Superior temporal gyrus (tissue), 1 donor: ENCODE measurements at regions not wholly inside any gene's neighbourhood (a gene's known extent, or its start where the extent isn't known, plus 50 kb on each side); places are given as distances from the start of the nearest gene placed in this dataset.
"Not testable (repeated sequence)": the region's sequence is repeated elsewhere in the genome, so short reads cannot be mapped to it uniquely, and the experiment has no call there.

ENCODE experiments used
- DNase-seq: peaks from one replicate; pipeline ENCODE4 v3.0.0-alpha.2; 2016; ENCODE audit errors: extremely low spot score

- no peak for DNase-seq
These were observed 86.8 kb downstream of the NDUFA12 start for GRCh38 chr12:94916663-94917062.

- DNase-seq: no peak
These were observed 93.8 kb downstream of the NDUFA12 start for GRCh38 chr12:94909663-94910062.

GRCh38 chr12:94905749-94906148, 97.7 kb downstream of the NDUFA12 start:
- not testable (repeated sequence) for DNase-seq

DNA sequence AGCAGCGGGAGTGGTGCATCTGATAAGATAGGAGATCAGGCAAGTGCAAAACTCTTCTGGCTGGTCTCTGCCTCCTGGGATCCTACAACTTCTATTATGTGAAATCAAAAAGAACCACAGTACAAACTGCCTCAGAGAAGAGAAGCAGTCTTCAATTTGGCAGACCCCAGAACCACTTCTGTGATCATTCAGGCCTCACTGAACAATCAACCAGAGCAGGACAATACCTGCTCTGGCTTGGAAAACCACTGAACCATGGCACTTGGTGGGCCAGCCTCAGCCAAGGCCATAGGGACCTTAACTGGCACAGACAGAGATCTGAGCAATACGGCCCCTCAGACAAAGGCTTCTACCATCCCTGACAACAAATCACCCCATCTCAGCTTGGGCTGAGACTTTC, 103.0 kb downstream of the NDUFA12 start:
- no peak for DNase-seq

GRCh38 chr12:94898388-94898787, 105.1 kb downstream of the NDUFA12 start:
- no peak for DNase-seq

- no peak for DNase-seq
These were observed 110.8 kb downstream of the NDUFA12 start for GRCh38 chr12:94892544-94893267.

DNA sequence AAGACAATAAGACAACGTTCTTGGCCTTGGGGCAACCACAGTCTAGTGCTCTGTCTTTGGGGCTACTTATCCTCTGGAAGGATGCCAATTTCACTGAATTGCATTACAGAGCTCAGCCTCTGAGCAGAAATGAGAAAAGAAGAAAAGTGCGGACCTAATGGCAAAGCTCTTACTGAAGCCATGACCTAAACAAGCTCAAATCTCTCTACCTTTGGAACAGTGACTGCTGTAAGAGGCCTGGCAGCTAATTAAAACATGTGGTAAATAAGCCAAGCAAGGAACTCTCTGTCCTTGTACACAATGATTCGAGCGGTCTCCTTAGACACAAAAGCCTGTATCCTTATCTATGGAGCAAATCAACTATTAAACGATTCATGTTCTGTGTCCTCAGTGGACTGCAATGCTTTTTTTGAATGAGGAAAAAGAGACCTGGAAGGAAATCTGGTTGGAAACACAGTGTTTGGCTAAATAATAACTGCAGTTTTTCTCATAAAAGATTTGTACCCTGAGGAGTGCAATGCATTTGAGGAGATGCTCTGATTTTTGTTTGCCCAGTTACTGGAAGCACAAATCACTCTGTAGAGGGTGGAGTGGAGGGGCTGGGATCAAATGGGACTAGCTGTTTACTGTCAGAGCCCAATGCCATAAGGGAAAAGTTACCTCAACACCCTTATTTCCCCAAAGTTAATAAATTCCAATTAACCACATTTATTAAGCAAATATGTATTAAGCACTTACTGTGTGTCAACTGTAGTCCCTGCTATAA, 113.9 kb downstream of the NDUFA12 start:
- DNase-seq: no peak

DNA sequence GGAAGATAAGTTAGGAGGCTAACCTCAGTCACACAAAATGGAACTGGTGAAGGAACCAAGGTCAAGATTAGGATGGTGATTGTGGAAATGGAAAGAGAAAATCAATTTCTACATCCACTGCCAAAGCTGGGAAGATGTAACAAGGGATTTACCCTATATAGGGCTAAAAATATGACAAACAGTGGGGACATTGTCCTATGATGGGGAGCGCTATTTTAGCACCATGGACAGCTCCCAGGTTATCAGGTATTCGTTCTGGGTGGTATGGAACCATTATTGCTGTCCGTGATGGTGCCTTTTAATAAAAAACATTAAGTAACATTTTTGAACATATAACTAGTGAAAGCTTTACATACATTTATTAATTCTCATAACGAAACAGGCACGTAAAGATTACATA, 124.0 kb downstream of the NDUFA12 start:
- DNase-seq: no peak

DNA sequence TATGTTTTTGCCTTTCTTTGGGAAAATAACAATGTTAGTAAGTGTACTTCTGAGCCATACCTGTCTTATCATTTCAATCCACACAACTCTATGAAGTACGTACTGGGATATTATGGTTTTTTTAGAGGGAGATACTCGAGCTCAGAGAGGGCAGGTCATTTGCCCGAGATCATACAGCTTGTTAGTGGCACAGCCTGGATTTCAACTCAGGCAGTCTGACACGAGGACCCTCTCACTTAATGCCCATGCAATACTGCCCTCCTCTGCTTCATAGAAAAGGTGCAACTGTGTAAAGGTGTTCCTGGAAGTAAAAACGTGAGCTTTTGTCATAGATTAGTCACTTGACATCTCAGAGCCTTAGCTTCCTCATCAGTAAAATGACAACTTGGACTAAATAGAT, 128.0 kb downstream of the NDUFA12 start:
- DNase-seq: no peak

DNA sequence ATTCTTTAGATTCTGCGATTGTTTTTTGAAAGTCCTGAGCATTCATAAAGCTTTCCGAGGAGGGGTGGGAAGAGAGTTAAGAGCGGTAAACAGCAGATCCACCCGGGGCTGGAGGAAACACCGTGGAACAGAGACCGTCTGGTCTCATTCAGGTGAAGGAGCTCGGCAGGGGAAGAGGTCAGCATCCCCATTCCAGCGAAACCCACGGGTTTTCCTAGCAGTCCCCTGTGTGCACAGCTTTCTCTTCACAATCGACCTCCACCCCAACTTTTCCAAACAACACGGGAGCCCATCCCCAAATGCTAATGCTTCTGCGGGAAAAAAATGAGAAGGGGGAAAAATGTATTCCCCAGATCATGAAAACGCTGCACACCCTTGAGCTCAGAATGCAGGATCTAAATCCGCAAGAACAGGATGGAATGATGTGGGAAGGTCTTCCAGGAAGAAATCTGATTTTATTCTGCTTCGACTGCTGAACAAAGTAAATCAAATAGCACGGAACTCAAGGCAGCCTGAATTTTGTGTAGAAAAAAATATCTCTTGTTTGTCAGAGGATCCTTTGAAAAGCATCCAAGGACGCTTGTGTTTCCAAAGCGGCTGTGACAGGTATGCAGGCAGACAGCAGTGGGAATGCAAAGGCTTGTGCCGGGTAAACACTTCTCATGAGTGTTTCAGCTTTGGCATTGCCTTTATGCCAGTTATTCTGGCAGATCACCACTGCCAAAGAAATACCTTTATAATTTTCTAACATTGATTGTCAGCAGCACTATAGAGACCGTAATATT, 128.8 kb downstream of the NDUFA12 start:
- no peak for DNase-seq

DNA sequence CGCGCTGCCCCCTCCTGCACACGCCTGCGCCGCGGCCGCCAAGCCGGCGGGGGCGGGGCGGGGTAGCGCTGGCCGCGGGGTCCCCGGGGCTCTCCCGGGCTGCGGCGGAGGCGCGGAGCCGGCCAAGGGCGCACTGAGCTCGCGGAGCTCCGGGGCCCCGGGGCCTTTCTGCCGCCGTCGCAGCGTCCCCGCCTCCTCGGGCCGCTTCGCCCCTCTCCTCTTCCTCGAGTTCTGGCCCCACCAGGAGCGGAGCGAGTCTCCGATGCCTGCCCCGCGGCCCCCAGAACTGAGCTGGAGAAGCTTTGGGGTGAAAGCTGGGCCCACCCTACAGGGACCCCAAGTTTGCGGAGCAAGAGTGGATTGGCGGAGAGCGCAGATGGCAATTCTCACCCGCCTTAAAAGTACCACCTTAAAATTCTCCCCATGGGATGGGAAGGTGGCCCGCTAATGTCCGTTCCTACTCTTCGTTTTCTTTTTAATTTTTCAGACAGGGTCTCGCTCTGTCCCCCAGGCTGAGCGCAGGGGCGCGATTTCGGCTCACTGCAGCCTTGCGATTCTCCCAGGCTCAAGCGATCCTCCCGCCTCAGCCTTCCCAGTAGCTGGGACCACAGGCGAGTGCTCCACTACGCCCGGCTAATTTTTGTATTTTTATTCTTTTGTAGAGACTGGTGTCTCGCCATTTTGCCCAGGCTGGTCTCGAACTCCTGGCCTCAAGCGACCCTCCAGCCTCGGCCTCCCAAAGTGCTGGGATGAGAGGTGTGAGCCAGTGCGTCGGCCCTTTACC, 129.6 kb downstream of the NDUFA12 start:
- DNase-seq: no peak

- no peak for DNase-seq
These were observed 130.3 kb downstream of the NDUFA12 start for GRCh38 chr12:94872971-94873733.

DNA sequence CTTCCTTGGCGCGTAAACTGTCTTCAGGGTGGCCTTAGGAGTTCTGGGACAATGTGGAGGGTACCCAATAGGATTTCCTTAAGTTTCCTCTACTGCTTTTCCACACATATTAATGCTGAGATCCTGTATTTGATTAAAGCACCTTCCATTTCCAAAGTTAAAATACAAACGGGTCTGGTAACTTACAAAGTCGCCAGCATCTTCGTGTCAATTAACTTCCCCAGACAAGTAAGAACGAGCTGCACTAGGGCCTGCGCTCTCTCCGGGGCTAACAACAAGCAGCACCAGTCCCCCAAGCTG, 130.9 kb downstream of the NDUFA12 start:
- DNase-seq: no peak

DNA sequence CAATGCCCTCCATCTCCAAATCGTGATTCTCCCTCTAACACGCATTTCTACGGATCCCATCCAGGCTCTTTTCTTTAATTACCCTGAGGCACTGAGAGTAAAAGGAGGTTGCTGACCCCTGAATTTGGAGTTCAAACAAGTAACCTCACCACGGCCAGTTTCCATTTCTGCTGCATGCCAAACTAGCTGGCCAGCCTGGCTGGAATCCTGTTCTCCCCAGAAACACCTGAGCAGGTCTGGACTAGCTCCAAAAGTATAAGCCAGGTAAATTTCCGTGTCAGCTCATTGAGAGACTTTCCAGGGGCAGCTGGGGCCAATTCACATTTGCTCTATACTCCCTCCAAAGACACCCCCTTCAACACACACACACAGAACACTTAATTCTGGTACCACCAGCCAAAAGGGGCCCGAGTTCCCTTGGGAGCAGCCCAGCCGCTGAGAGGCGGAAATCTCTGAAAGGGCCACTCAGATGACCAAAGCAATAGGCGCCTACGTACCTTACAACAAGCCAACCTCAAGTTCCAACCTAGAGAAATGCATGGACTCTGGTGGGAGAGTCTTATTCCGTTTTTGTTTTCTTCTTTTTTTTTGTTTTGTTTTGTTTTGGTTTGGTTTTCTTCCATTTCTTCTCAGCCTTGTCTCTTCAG, 131.4 kb downstream of the NDUFA12 start:
- no peak for DNase-seq

- DNase-seq: no peak
These were observed 133.0 kb downstream of the NDUFA12 start for GRCh38 chr12:94870511-94870910.

DNA sequence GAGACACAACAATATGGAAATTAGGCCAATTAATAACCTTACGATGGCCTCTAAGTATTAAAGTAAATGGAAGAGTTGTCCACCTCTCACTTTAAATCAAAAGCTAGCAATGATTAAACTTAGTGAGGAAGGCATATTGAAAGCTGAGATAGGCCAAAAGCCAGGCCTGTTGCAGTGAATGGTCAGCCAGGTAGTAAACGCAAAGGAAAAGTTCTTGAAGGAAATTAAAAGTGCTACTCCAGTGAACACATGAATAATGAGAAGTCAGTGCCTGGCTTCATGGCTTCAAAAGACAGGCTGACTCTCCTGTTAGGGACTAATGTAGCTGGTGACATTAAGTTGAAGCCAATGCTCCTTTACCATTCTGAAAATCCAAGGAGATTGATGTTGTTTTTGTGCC, 135.3 kb downstream of the NDUFA12 start:
- no peak for DNase-seq

DNA sequence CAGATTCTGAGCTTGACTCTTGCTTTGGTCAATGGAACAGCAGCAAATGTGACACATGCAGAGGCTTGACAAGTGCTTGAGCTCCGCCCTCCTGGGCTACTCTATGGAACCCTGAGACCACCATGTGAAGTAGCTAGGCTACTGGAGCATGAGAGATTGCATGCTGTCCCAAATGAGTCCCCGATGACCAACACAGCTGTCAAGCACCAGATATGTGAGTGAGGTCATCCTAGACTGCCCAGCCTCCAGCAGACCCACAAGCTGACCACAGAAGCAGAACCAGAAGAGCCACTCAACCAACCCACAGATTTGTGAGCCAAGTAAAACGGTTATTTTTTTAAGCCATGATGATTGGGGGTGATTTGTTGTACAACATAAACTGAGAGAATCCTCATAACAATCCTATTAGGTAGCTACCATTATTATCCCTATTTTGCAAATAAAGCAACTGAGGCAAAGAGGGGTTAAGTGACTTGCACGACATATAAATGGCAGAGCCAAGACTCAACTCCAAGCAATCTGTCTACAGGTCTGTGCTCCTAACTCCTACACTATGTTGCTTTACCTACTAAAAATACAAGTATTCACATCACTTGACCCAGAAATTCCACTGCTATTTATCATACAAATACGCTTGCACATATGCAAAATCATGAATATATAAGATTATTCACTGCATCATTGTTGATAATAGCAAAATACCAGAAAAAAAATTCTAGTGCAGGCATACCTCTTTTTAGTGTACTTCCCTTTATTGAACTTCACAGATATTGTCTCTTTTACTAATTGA, 136.2 kb downstream of the NDUFA12 start:
- no peak for DNase-seq

GRCh38 chr12:94864987-94865386, 138.5 kb downstream of the NDUFA12 start:
- no peak for DNase-seq

- no peak for DNase-seq
These were observed 140.0 kb downstream of the NDUFA12 start for GRCh38 chr12:94863321-94864035.
